Medulla oblongata (tissue), 1 donor: ENCODE measurements at regions not wholly inside any gene's neighbourhood (a gene's known extent, or its start where the extent isn't known, plus 50 kb on each side); places are given as distances from the start of the nearest gene placed in this dataset.

ENCODE experiments used
- DNase-seq: peaks from one replicate; pipeline ENCODE4 v3.0.0-alpha.2; 2015; ENCODE audit errors: extremely low spot score

DNA sequence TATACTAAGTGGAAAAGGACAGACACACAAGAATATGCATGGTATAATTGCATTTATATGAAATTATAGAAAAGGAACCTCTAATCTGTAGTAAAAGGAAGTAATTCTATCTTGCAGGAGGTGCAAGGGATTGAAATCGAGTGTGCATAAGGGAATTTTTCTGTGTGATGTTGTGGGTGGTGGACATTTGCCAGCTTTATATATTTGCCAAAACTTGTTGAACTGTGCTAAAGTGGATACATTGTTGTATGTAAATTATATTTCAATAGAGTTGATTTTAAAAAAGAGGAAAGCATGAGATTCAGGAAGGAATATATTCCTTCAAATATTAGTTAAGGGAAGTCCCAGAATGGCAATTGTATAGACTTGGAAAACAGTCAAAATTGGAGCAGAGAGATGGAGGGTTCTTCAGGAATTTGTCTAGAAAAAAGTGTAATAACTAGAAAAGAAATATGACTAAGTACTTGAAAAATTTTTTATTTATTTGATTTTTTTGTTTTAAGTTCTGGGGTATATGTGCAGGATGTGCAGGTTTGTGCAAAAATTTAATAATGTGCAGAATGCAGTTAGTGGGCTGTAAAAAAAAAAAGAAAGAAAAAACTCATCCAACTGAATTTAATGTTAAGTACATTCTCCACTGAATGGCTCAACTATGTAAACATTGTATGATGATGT lies 96.1 kb downstream of the ARL4A start:
- no peak for DNase-seq

DNA sequence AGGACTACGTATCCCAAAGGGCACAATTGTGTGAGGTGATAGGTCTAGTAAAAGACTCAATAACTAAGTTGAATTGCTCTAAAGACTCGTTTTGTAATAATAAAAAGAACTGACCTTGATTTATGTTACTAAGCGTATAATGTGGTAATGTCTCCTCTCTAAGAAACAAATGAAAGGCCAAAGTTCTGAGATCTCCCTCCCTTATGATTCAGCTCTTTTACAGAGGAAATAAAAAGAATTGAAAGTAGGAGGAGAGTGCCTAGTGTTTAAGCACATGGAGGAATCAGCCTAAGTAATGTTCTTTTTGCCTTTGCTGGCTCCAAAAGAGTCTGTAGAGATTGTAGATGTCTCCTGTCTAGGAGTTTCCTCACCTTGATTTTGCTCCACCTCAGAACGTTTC lies 98.0 kb downstream of the ARL4A start:
- DNase-seq: no peak

DNA sequence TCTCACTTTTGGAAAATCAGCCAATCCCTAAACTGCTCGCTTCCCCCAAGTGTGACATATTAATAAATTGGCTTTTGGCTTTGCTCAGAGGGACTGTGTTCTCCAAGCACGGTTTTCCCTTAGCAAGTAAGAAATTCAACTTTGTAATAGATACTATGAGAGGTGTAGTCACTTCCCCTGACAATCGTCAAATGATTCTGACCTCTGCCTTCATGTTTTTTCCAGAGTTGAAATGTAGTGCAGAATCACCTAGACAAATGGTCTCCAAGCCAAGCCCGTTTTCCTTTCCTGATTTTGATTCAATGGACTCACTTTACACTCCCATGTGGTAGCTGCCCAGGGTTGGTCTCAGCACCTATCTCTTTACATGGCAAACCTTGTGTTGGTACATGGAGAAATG lies 99.1 kb downstream of the ARL4A start:
- DNase-seq: no peak

DNA sequence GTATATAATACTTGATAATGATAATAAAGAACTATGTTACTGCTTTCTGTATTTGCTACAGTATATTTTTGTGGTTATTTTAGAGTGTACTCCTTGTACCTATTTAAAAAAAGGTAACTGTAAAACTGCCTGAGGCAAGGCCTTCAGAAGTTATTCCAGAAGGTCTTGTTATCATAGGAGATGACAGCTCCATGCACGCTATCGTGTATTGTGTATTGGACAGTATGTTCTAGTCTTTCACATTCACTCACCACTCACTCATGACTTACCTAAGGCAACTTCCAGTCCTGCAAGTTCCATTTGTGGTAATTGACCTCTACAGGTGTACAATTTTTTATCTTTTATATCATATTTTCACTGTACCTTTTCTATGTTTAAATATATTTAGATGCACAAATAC lies 100.7 kb downstream of the ARL4A start:
- no peak for DNase-seq

DNA sequence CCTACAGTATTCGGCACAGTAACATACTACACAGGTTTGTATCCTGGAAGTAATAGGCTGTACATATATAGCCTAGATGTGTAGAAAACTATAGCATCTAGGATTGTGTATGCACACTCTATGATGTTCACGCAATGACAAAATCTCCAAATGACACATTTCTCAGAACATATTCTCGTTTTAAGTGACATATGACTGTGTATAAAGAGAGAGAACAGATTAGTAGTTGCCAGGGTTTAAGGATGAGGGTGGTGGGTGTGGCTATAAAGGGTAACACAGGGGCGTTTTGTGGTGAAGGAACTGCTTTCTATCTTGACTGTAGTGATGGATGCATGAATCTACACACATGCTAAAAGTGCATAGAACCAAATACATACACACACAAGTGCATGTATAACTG lies 101.2 kb downstream of the ARL4A start:
- DNase-seq: no peak

DNA sequence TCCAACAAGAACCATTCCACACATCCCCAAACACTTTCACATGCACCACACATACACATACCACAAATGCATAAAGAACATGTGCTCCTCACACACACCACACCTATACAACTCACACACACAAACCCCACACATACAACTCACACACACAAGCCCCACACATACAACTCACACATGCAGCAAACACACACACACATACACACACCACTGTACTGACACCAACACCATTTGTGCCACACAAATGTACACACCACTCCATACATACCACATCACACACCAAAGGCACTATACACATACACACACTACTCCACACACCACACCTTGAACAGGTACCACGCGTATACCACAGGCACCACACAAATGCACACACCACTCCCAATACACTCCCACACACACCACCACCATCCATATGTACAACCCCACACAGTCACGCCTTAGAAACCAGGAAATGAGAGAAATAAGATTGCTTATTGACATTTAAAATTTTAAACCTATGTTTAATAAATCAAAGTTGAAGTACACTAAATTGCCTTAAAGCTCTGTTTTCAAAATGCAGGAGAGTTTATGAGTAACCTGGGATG lies 107.4 kb downstream of the ARL4A start:
- no peak for DNase-seq

DNA sequence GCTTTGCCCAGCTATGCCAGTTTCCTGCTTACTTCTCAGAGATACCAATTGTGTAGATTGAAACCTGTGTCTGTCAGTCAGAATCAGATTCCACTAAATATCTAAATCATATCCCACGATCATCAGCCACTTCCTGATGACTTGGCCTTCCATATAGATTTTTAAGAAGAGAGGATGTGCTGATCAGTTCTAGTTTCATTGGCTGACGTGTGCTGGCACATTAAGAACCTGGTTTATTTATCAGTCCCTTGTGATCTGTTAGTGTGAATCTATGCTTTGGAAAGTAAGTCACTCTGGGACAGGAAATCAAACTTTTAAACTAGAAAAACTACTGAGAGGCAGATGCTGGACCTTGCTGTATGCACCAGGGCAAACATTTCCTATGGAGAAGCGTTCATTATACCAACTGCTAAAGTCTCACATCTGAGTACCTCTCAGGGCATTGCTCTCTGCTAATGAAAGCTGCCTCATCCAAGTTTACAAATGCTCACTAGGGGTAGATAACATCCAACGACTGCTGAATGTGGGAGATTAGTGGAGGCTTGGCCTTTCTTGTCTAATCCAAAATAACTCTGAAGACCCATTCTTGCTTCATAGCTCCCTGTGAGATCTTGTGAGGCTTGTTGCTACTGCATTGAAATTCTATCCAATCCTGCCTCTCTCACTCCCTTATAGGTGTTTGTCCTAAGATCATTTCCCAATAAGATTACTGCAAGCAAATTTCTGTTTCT lies 109.1 kb downstream of the ARL4A start:
- no peak for DNase-seq

DNA sequence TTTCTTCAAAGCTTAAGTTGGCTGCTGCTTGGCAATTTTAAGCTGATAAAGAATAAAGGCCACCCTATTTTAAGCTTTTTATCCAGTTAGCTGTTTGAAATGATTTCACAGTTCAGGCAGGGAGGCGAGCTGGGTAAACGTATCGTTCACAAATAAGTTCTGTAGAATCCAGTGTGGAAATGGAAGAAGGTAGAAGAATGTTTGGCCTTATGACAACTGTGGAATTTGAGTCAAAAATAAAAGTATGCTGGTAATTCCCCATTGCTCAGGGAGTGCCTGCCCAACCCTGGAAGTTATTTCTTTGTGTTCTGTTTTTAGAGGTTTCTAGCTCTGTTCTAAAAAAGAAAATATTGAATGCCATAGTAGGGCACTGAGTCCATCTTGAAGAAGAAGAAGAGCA lies 113.1 kb downstream of the ARL4A start:
- DNase-seq: no peak

DNA sequence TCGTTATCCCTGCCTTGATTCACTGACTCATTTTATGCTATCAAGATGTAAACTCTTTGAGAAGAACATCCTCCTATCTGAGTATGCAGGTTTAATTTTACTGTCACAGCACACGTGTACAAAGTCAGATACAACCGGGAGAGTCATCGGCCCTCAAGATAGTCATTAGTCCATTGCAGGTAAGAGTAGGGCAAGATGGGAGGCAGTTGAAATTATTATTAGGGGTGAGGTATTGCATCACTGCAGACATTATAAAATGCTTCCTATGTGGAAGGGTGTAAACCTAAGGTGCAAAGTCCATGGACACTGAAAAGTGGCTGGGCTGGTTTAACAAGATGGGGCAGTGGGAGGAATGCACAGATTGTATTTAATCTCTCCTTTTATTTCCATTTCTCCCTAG lies 113.7 kb downstream of the ARL4A start:
- DNase-seq: no peak

DNA sequence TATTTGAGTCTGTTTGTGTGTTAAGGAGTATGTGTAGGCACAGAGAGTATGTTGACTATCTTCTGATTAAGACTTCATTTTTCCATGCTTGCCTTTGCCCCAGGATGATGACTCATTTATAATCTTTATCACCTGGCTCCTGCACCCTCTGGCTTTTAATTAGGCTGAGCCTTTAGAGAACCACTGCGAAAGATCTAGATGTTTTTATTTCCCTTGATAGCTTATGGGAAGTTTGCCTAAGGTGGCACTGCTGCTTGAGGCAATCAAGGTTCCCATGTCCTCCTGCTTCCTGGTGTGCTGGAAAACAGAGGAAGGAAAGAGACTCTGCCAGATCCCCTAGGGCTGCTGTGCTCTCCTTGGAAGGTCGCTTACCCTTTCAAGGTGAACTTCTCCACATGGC lies 114.6 kb downstream of the ARL4A start:
- no peak for DNase-seq

DNA sequence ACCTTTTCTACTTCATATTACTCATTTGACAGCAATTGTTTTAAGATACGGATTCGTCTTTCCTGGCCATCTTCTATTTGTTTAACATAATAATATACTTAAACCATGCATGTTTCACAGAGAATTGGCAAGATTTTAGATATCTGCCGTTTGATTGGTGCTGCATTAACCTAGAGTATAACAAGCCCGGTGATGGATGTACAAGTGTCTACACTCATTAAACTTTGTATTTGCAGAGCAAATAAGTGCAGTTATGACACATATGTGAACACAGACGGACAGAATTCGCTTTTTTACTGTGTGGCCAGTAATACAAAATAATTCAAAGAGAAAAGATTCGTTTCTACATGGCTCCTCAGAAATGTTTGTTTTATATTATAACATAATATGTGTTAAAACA lies 116.1 kb downstream of the ARL4A start:
- DNase-seq: no peak

DNA sequence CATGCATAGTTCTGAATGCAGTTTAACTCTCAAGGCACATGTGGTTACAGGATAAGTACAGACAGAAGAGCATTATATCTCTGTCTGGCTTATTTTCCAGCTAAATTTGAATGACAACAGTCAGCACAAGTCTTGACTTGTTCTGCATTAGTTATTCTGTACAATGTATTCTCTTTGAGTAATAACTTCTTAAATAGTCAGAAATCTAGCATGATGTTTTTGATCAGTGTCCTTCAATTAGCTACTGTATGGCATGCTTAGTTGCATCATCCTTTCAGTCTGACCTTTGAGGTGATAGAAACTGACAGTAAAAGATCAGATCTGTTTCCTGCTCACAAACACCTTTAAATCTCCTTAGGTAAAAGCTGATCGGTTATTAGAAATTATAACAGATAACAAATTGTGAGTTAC lies 118.1 kb downstream of the ARL4A start:
- DNase-seq: no peak

DNA sequence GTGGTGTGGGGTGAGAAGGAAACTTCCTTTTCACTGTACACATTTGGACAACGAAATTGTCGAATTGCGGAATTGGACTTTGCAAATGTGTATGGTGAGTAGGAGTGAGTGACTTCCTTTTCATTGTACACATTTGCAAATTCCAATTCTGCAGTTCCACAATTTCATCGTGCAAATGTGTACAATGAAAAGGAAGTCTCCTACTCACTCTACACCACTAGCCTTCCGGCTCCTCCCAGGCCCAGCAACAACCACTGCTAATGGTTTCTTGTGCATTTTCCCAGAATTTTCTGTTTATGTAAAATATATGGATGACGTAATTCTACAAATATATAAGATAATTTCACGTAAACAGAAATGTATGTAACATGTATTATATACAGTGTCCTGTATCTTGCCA lies 118.5 kb downstream of the ARL4A start:
- DNase-seq: no peak

DNA sequence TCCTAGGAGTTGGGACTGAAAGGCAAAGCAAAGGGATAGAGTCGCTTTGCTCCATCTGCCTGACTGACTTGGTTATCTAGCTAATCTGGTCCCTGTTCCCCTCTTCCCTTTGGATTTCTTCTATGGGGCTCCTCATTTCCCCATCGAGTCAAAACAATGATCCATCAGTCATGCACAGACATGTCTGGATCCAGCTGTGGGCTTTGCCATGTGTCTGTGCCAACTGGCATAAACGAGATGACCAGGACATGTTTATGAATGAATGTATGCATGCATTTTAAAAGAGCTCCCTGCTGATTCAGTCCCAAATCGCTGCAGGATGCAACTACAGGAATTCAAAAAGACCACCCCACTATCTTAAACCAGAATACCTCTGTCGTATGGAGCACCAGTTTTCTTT lies 122.0 kb downstream of the ARL4A start:
- DNase-seq: no peak

DNA sequence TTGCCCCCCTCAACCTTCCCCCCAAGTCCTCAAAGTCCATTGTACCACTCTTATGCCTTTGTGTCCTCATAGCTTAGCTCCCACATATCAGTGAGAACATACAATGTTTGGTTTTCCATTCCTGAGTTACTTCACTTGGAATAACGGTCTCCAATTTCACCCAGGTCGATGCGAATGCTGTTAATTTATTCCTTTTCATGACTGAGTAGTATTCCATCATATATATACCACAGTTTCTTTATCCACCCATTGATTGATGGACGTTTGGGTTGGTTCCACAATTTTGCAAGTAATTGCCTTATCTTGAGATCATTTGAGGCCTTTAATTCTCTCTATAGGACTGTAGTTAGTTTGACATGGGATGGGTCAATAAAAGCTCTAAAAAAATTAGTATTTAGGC lies 124.7 kb downstream of the ARL4A start:
- no peak for DNase-seq

DNA sequence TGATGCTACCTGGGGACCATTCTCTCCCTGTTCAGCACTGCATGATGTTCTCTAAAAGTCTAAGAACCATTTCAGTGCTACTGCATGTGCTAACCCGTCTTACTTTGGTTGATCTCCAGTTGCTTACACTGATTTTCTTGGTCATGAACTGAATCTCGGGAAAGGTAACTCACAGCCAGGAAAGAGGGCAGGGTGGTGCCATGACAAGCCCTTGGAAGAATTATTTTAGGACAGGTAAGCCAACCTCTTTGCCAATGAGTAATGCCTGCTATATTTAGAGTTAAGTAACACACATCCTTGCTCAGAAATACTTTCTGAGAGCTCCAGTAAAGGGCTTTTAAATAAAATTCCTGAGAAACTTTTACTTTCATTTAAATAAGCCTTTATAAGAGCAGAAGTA lies 126.7 kb downstream of the ARL4A start:
- DNase-seq: no peak

DNA sequence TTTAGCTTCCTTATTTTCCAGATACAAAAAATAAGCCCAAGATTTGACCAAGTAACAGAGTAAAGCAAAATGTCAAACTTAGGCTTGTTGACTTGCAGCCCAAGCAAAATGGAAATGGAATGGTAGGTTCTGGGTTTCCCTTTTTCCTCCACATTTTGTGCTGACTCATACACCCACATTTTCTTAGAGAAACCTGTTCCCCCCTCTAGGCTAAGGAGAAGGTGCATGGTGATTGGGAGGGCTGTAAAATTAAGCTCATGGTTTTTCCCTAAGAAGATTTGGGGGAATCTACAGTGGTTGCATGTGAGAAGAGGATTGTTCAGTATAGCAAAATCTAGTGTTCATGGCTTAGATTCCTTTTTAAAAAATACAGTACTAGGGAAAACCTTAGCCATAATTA lies 127.4 kb downstream of the ARL4A start:
- no peak for DNase-seq

DNA sequence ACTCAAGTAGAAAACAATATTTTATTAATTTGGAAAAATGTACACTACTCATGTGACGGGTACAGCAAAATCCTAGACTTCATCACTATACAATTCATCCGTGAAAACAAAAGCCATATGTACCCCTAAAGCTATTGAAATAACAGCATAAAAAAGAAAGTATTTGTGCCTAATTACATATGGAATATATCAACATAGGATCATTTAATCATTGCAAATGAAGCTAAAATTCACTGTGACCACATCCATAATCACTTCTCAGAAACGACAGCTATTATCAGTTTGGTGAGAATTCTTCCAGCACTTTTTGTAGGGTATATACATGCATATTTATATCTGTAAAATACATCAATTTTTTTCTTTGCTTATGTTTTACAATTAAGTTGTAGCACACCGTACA lies 128.0 kb downstream of the ARL4A start:
- no peak for DNase-seq

DNA sequence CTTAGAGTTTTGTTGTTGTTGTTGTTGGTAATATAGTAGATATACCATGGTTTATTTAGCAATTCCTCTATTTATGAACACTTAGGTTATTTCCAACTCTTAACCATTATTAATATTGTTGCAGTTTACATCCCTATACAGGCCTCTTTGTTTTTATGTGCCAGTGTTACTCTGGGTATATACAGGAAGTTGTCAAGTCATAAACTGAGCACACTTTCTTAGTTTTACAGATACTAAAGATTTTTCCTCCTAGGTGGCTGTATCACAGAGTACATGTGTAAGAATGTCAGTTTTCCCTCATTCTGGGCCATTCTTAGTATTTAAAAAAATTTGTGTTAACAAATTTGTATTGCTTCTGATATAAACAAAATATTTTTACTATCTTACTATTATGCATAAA lies 128.4 kb downstream of the ARL4A start:
- no peak for DNase-seq

DNA sequence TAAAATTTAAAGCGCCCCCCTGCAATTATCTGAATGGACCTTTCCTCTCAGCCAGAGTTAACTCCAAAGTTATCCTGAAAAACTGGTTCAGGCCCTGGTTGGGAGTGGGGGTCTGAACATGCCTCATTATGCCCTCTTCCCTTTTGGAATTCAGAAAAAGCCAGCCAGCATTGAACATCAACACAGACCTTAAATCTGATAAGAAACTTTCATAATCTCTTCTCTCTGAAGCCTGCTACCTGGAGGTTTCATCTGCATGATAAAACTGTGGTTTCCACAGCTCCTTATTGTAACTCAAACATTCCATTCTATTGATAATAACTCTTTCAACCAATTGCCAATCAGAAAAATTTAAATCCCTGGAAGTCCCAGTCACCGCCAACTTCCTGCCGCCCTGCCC lies 133.3 kb downstream of the ARL4A start:
- DNase-seq: no peak

DNA sequence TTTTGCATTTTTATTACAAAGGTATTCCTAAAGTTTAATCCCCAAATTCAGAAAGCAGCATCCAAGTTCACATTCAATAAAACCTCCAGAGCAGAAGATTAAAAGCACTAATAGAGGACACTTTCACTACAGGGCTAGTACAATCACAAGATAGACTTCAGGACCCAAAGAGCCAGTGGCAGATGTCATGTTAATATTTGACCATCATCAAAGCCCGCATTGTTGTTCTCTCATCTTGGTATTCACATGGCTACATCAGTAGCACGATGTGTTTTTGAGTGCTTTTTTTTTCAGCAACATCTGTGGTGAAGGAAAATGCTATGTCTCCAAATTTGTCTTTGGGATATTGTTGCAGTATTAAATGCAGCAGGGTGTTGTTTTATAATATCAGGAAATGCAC lies 134.3 kb downstream of the ARL4A start:
- peak; percentile 30 for DNase-seq

DNA sequence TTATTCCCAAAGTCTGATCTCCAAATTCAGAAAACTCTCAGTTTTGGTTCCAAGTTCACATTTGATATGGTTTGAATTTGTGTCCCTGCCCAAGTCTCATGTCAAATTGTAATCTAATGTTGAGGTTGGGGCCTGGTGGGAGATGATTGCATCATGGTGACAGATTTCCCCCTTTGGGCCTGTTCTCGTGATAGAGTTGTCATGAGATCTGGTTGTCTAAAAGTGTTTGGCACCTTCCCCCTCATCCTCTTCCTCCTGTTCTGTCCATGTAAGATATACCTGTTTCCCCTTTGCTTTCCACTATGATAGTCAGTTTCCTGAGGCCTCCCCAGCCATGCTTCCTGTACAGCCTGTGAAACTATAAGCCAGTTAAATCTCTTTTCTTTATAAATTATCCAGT lies 138.6 kb downstream of the ARL4A start:
- DNase-seq: no peak

DNA sequence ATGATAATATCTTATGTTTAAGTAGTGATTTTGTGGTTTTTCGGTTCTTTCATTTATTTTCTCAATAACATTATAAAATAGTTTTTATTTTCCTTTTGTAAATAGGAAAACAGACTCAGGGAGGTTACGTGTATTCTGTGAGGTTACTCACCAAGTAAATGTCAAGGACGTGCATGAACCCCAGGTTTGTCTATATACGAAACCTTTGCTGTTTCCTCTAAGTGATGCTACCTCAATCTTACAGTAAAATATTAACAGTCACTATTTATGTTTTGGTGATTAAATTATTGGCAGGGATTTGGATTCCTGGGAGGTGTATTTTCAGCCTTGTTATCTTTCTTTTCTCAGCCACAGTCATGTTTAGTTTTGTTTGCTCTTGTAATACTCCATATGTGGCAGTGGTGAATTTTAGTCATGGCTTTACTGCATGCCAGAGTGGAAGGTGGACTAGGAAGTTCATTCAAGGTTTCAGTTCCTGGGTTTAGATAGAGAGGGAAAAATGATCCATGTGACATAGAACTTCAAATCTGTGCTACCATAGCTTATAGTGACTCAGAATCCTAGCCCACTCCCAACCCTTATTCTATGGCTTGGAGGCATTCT lies 139.9 kb downstream of the ARL4A start:
- DNase-seq: no peak
